ENCODE measurements at regions not wholly inside any gene's neighbourhood (a gene's known extent, or its start where the extent isn't known, plus 50 kb on each side); places are given as distances from the start of the nearest gene placed in this dataset.

- Histone ChIP-seq H3K4me3 (ENCODE audit: low read length, poor library complexity, severe bottlenecking) (no peak overlapping the region), H3K27me3 (ENCODE audit: insufficient read depth, low read length, poor library complexity, severe bottlenecking) (no peaks in the 10 kb centered on the region), H4K20me1 (ENCODE audit: insufficient read depth, low read length, poor library complexity, severe bottlenecking) (no peaks in the 10 kb centered on the region), H3K9ac (ENCODE audit: low read depth, low read length, poor library complexity, severe bottlenecking) (no peak overlapping the region), H3F3A (ENCODE audit: low read depth) (no peaks in the 10 kb centered on the region), H3K36me3 (ENCODE audit: insufficient read depth, low read length) (no peaks in the 10 kb centered on the region), H3K4me1 (ENCODE audit: insufficient read depth, low read length, poor library complexity, severe bottlenecking) (no peaks in the 10 kb centered on the region), H3K9me3 (ENCODE audit: insufficient read depth, low read depth, low read length) (no peaks in the 10 kb centered on the region), H3K9me2 (replicated peaks; ENCODE audit: low read depth, low read length) (no peaks in the 10 kb centered on the region), H3K79me2 (ENCODE audit: insufficient read depth, low read length) (no peaks in the 10 kb centered on the region), H2AFZ (ENCODE audit: low read length) (no peak overlapping the region), H3K4me2 (ENCODE audit: low read depth, low read length, poor library complexity, severe bottlenecking) (no peak overlapping the region)
- TF ChIP-seq EZH2phosphoT487 (IDR thresholded peaks at IDR 0.05; ENCODE audit: borderline replicate concordance) (no peak), CTCF (conservative IDR thresholded peaks at IDR 0.05; ENCODE audit: low read length) (no peak)
These were observed 244.7 kb upstream of the BTBD3 start for GRCh38 chr20:11672959-11673358.

- H3K4me2 ChIP-seq (ENCODE audit: low read depth, low read length, poor library complexity, severe bottlenecking) = no peak overlapping the region
- no peaks in the 10 kb centered on the region for H3K36me3 ChIP-seq (ENCODE audit: insufficient read depth, low read length)
- H3K4me3 ChIP-seq (ENCODE audit: low read length, poor library complexity, severe bottlenecking) = no peak overlapping the region
- no peaks in the 10 kb centered on the region for H3K4me1 ChIP-seq (ENCODE audit: insufficient read depth, low read length, poor library complexity, severe bottlenecking)
- H4K20me1 ChIP-seq (ENCODE audit: insufficient read depth, low read length, poor library complexity, severe bottlenecking) = no peaks in the 10 kb centered on the region
- TF ChIP-seq EZH2phosphoT487 (IDR thresholded peaks at IDR 0.05; ENCODE audit: borderline replicate concordance) = no peak
- TF ChIP-seq CTCF (conservative IDR thresholded peaks at IDR 0.05; ENCODE audit: low read length) = no peak
- H3K9ac ChIP-seq (ENCODE audit: low read depth, low read length, poor library complexity, severe bottlenecking) = no peak overlapping the region
- no peaks in the 10 kb centered on the region for H3K9me3 ChIP-seq (ENCODE audit: insufficient read depth, low read depth, low read length)
- H3K27me3 ChIP-seq (ENCODE audit: insufficient read depth, low read length, poor library complexity, severe bottlenecking) = no peaks in the 10 kb centered on the region
- H3F3A ChIP-seq (ENCODE audit: low read depth) = no peaks in the 10 kb centered on the region
- H3K79me2 ChIP-seq (ENCODE audit: insufficient read depth, low read length) = no peaks in the 10 kb centered on the region
- H3K9me2 ChIP-seq (replicated peaks; ENCODE audit: low read depth, low read length) = no peaks in the 10 kb centered on the region
- H2AFZ ChIP-seq (ENCODE audit: low read length) = no peak overlapping the region
These were observed 241.6 kb upstream of the BTBD3 start for GRCh38 chr20:11675920-11676629.

GRCh38 chr20:11676630-11677287, 240.9 kb upstream of the BTBD3 start:
- Histone ChIP-seq H3K4me3 (ENCODE audit: low read length, poor library complexity, severe bottlenecking) (no peak overlapping the region), H3K36me3 (ENCODE audit: insufficient read depth, low read length) (no peaks in the 10 kb centered on the region), H3K9me2 (replicated peaks; ENCODE audit: low read depth, low read length) (no peaks in the 10 kb centered on the region), H3K4me2 (ENCODE audit: low read depth, low read length, poor library complexity, severe bottlenecking) (no peak overlapping the region), H3K79me2 (ENCODE audit: insufficient read depth, low read length) (no peaks in the 10 kb centered on the region), H3K9me3 (ENCODE audit: insufficient read depth, low read depth, low read length) (no peaks in the 10 kb centered on the region), H3K4me1 (ENCODE audit: insufficient read depth, low read length, poor library complexity, severe bottlenecking) (no peaks in the 10 kb centered on the region), H3K9ac (ENCODE audit: low read depth, low read length, poor library complexity, severe bottlenecking) (no peak overlapping the region), H3F3A (ENCODE audit: low read depth) (no peaks in the 10 kb centered on the region), H2AFZ (ENCODE audit: low read length) (no peak overlapping the region), H3K27me3 (ENCODE audit: insufficient read depth, low read length, poor library complexity, severe bottlenecking) (no peaks in the 10 kb centered on the region), H4K20me1 (ENCODE audit: insufficient read depth, low read length, poor library complexity, severe bottlenecking) (no peaks in the 10 kb centered on the region)
- TF ChIP-seq EZH2phosphoT487 (IDR thresholded peaks at IDR 0.05; ENCODE audit: borderline replicate concordance) (no peak), CTCF (conservative IDR thresholded peaks at IDR 0.05; ENCODE audit: low read length) (peak; percentile 96)
